PFSK-1 (cell line): ENCODE measurements at regions not wholly inside any gene's neighbourhood (a gene's known extent, or its start where the extent isn't known, plus 50 kb on each side); places are given as distances from the start of the nearest gene placed in this dataset.

Source experiments
- FOXP2 ChIP-seq: optimal IDR thresholded peaks from 2 replicates; pipeline ENCODE3; 2011; ENCODE audit warnings: borderline replicate concordance, control low read depth, inconsistent platforms; ENCODE audit not compliant: insufficient read depth; ENCODE audit errors: extremely low read length, extremely low read depth
- POLR2AphosphoS5 ChIP-seq: IDR thresholded peaks from 2 replicates; pipeline ENCODE4 v1.6.1; 2012; ENCODE audit warnings: low read depth, mild to moderate bottlenecking, control low read depth, low read length, moderate library complexity
- SIN3A ChIP-seq: IDR thresholded peaks from 2 replicates; pipeline ENCODE4 v1.6.1; 2012; ENCODE audit warnings: mild to moderate bottlenecking, low read length, moderate library complexity, borderline replicate concordance; ENCODE audit not compliant: insufficient read depth
- TAF1 ChIP-seq: IDR thresholded peaks from 2 replicates; pipeline ENCODE4 v1.6.1; 2012; ENCODE audit warnings: low read length, control low read depth, borderline replicate concordance; ENCODE audit not compliant: insufficient read depth
- TF ChIP-seq, protein P1 (sequence below), 2 experiments: IDR thresholded peaks; 2 replicates each; pipeline versions ENCODE4 v1.6.1 to v1.8.0; 2011 to 2012; ENCODE audit warnings: low read depth in 2 of 2, low read length in 2 of 2, control low read depth in 1 of 2, inconsistent platforms in 1 of 2, mild to moderate bottlenecking in 1 of 2, moderate library complexity in 1 of 2; ENCODE audit not compliant: insufficient read depth in 1 of 2

DNA sequence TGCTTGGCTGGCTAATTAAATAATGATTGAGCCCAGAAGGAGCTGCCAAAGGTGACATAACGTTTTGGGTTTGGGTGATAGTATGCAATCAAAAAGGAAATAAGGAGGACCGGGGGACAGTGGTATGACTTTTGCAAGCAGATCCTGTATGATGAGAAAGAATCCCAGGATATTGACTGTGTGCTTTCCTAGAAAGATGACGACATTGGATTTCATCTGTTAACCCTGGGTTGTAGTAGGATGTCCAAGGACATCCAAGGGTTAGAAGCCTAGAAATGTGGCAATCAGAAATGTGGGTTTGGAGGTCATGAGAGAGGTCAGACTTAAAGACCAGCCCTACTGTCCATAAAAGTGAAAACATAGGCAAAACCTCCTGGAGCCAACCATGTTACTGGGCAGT lies 50.3 kb upstream of the HMHB1 start:
- TF ChIP-seq TAF1 = no peak
- TF ChIP-seq FOXP2 = no peak
- TF ChIP-seq POLR2AphosphoS5 = no peak
- TF ChIP-seq, protein P1, sequence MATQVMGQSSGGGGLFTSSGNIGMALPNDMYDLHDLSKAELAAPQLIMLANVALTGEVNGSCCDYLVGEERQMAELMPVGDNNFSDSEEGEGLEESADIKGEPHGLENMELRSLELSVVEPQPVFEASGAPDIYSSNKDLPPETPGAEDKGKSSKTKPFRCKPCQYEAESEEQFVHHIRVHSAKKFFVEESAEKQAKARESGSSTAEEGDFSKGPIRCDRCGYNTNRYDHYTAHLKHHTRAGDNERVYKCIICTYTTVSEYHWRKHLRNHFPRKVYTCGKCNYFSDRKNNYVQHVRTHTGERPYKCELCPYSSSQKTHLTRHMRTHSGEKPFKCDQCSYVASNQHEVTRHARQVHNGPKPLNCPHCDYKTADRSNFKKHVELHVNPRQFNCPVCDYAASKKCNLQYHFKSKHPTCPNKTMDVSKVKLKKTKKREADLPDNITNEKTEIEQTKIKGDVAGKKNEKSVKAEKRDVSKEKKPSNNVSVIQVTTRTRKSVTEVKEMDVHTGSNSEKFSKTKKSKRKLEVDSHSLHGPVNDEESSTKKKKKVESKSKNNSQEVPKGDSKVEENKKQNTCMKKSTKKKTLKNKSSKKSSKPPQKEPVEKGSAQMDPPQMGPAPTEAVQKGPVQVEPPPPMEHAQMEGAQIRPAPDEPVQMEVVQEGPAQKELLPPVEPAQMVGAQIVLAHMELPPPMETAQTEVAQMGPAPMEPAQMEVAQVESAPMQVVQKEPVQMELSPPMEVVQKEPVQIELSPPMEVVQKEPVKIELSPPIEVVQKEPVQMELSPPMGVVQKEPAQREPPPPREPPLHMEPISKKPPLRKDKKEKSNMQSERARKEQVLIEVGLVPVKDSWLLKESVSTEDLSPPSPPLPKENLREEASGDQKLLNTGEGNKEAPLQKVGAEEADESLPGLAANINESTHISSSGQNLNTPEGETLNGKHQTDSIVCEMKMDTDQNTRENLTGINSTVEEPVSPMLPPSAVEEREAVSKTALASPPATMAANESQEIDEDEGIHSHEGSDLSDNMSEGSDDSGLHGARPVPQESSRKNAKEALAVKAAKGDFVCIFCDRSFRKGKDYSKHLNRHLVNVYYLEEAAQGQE (IDR thresholded peaks at IDR 0.05; ENCODE audit: insufficient read depth in 1 of 2, low read depth in 2 of 2, low read length in 2 of 2) = no peak
- no peak for TF ChIP-seq SIN3A

DNA sequence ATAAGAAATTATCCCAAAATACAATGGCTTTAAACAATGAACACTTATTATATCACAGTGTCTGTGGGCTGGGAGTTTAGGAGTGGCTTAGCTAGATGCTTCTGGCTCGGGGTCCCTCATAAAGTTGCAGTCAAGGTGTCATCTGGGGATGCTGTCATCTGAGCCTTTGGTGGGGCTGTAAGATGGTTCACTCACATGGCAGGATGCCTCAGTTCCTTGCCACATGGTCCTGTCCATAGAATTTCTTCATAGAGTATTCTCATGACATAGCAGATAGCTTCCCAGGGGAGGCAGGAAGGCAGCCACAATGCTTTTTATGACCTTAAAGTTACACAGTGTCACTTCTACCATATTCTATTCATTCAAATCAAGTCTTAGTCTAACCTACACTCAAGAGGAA lies 51.2 kb upstream of the HMHB1 start:
- TF ChIP-seq TAF1 (no peak), POLR2AphosphoS5 (no peak), FOXP2 (no peak), SIN3A (no peak)
- TF ChIP-seq, protein P1 (IDR thresholded peaks at IDR 0.05; ENCODE audit: insufficient read depth in 1 of 2, low read depth in 2 of 2, low read length in 2 of 2) = no peak

DNA sequence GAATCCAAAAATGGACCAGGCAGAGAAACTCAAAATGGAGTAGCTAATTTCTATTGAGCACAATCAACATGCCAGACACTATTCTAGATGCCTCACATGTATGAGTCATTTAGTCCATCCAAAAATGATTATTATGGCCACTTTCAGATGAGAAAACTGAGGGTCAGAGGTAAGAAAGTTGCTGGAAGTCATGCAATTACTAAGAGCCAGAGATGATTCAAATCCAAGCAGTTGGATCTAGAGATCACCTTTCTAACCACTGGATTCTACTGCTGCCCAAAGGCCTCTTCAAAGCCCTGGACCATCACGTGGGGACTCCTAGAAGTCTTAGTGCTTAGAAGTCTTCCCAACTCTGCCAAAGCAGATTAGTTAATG lies 51.8 kb upstream of the HMHB1 start:
- TF ChIP-seq TAF1 (no peak), POLR2AphosphoS5 (no peak), SIN3A (no peak), FOXP2 (no peak)
- TF ChIP-seq, protein P1 (IDR thresholded peaks at IDR 0.05; ENCODE audit: insufficient read depth in 1 of 2, low read depth in 2 of 2, low read length in 2 of 2) = no peak

DNA sequence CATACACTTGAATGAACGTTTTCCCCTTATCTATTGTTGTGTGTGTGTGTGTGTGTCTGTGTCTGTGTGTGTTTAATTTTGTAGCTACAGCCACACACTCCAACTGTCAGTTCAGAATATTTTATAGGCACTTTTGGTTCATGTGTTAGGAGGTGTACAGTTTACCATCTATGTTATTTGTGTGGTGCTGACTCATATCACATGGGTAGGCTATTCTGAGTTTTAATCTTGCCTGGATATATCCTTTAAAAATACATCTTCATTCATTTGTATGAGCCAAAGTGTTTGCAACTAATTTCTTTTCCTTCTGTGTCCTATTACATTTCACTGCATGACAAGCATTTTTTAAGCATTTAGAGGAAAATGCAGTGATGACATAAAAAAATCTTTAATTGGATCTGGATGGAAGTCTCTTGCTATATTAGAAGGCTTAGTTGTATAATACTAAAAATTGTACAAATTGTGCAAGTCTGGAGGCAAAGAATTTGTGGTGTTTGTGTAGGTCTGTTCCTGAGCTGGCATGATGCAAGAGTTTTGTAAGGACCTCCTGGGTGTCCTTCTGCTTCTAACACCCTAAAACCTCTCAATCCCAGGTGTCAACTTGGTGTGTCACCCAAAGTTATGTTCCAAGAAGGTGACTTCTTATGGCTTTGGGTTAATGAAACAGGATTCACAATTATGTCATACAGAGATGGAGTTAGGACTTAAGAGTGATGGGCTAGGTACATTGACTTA lies 52.4 kb upstream of the HMHB1 start:
- TF ChIP-seq TAF1 (no peak), POLR2AphosphoS5 (no peak), FOXP2 (no peak), SIN3A (no peak)
- TF ChIP-seq, protein P1 (IDR thresholded peaks at IDR 0.05; ENCODE audit: insufficient read depth in 1 of 2, low read depth in 2 of 2, low read length in 2 of 2) = no peak

DNA sequence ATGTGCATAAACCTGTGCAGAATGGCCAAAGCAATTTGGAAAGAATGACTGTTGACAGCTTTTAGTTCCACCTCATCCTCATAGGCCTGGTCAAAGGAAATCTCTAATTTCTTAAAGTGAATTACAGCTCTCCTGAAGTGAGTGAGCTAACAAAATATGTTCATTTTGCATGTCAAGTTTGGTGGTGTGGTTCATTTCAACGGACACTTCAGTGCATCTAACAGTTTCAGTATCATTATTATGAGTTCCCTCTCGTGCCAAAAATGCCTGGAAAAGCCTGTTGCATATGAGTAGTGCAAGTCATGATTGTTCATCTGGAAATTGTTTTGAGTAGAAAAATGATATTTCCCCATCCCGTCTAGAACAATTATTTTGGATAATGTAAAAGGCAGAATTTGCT lies 53.2 kb upstream of the HMHB1 start:
- TF ChIP-seq TAF1 = no peak
- TF ChIP-seq POLR2AphosphoS5 = no peak
- TF ChIP-seq, protein P1 (IDR thresholded peaks at IDR 0.05; ENCODE audit: insufficient read depth in 1 of 2, low read depth in 2 of 2, low read length in 2 of 2) = no peak
- TF ChIP-seq FOXP2 = no peak
- no peak for TF ChIP-seq SIN3A
